Astrocyte (in vitro differentiated cells and primary cell): ENCODE measurements at regions not wholly inside any gene's neighbourhood (a gene's known extent, or its start where the extent isn't known, plus 50 kb on each side); places are given as distances from the start of the nearest gene placed in this dataset.

ENCODE experiments used
- CTCF ChIP-seq: IDR thresholded peaks from 2 replicates; pipeline ENCODE4 v1.5.1; 2011; ENCODE audit warnings: low read depth, mild to moderate bottlenecking, inconsistent platforms, low read length, moderate library complexity; ENCODE audit not compliant: insufficient read depth
- EZH2 ChIP-seq: IDR thresholded peaks from 2 replicates; pipeline ENCODE4 v1.6.1; 2012; ENCODE audit warnings: mild to moderate bottlenecking, low read length, inconsistent platforms; ENCODE audit not compliant: insufficient read depth

- TF ChIP-seq CTCF = no peak
- no peak for TF ChIP-seq EZH2
These were observed 65.2 kb downstream of the PPIAL4A start for GRCh38 chr1:120954736-120955135.
